ENCODE measurements at regions not wholly inside any gene's neighbourhood (a gene's known extent, or its start where the extent isn't known, plus 50 kb on each side); places are given as distances from the start of the nearest gene placed in this dataset.

GRCh38 chr3:34783876-34784275 lies 855.4 kb upstream of the ARPP21 start:
- DNase-seq = peak; percentile 24
- H3K27ac ChIP-seq = peak overlapping the region; percentile 45
- H3K4me3 ChIP-seq (ENCODE audit: low read depth, low read length) = no peak overlapping the region
- no peaks in the 10 kb centered on the region for H3K27me3 ChIP-seq (replicated peaks)
- in situ Hi-C loops (cut with HindIII; ENCODE audit: low pct_ligation_motif_present, low sequenced_read_pairs) = no loop called here
- TF ChIP-seq CTCF (IDR thresholded peaks at IDR 0.05; ENCODE audit: low read depth, low read length, missing control alignments) = no peak
- H3K36me3 ChIP-seq (replicated peaks) = no peaks in the 10 kb centered on the region

GRCh38 chr3:34793057-34793456 lies 846.3 kb upstream of the ARPP21 start:
- Histone ChIP-seq H3K36me3 (replicated peaks) (no peaks in the 10 kb centered on the region), H3K4me3 (ENCODE audit: low read depth, low read length) (no peak overlapping the region), H3K27me3 (replicated peaks) (no peaks in the 10 kb centered on the region), H3K27ac (no peak overlapping the region)
- no peak for TF ChIP-seq CTCF (IDR thresholded peaks at IDR 0.05; ENCODE audit: low read depth, low read length, missing control alignments)
- in situ Hi-C loops (cut with HindIII; ENCODE audit: low pct_ligation_motif_present, low sequenced_read_pairs) = no loop called here
- DNase-seq = no peak

GRCh38 chr3:34807611-34808010 lies 831.7 kb upstream of the ARPP21 start:
- Histone ChIP-seq H3K27ac (no peak overlapping the region), H3K4me3 (ENCODE audit: low read depth, low read length) (no peak overlapping the region), H3K36me3 (replicated peaks) (no peaks in the 10 kb centered on the region), H3K27me3 (replicated peaks) (no peaks in the 10 kb centered on the region)
- TF ChIP-seq CTCF (IDR thresholded peaks at IDR 0.05; ENCODE audit: low read depth, low read length, missing control alignments) = no peak
- no peak for DNase-seq
- in situ Hi-C loops (cut with HindIII; ENCODE audit: low pct_ligation_motif_present, low sequenced_read_pairs) = no loop called here

- H3K27ac ChIP-seq = no peak overlapping the region
- no peak for DNase-seq
- TF ChIP-seq CTCF (IDR thresholded peaks at IDR 0.05; ENCODE audit: low read depth, low read length, missing control alignments) = no peak
- H3K27me3 ChIP-seq (replicated peaks) = no peaks in the 10 kb centered on the region
- H3K4me3 ChIP-seq (ENCODE audit: low read depth, low read length) = no peak overlapping the region
- H3K36me3 ChIP-seq (replicated peaks) = no peaks in the 10 kb centered on the region
- in situ Hi-C loops (cut with HindIII; ENCODE audit: low pct_ligation_motif_present, low sequenced_read_pairs) = no loop called here
Measured at GRCh38 chr3:34808287-34808686, 831.0 kb upstream of the ARPP21 start.

GRCh38 chr3:34828847-34829246 lies 810.5 kb upstream of the ARPP21 start:
- in situ Hi-C loops (cut with HindIII; ENCODE audit: low pct_ligation_motif_present, low sequenced_read_pairs) = no loop called here
- DNase-seq = no peak
- H3K27me3 ChIP-seq (replicated peaks) = no peaks in the 10 kb centered on the region
- no peak overlapping the region for H3K4me3 ChIP-seq (ENCODE audit: low read depth, low read length)
- no peaks in the 10 kb centered on the region for H3K36me3 ChIP-seq (replicated peaks)
- H3K27ac ChIP-seq = no peak overlapping the region
- no peak for TF ChIP-seq CTCF (IDR thresholded peaks at IDR 0.05; ENCODE audit: low read depth, low read length, missing control alignments)

- H3K27me3 ChIP-seq (replicated peaks) = no peaks in the 10 kb centered on the region
Measured at GRCh38 chr3:34832865-34833508, 806.3 kb upstream of the ARPP21 start.

More at GRCh38 chr3:34832865-34833508, 806.3 kb upstream of the ARPP21 start:
- Histone ChIP-seq H3K27ac (no peak overlapping the region), H3K4me3 (ENCODE audit: low read depth, low read length) (no peak overlapping the region), H3K36me3 (replicated peaks) (no peaks in the 10 kb centered on the region)
- in situ Hi-C loops (cut with HindIII; ENCODE audit: low pct_ligation_motif_present, low sequenced_read_pairs) = no loop called here
- no peak for DNase-seq
- TF ChIP-seq CTCF (IDR thresholded peaks at IDR 0.05; ENCODE audit: low read depth, low read length, missing control alignments) = no peak

Measured in brain microvascular endothelial cell (primary cell).